ENCODE measurements at regions not wholly inside any gene's neighbourhood (a gene's known extent, or its start where the extent isn't known, plus 50 kb on each side); places are given as distances from the start of the nearest gene placed in this dataset.

DNA sequence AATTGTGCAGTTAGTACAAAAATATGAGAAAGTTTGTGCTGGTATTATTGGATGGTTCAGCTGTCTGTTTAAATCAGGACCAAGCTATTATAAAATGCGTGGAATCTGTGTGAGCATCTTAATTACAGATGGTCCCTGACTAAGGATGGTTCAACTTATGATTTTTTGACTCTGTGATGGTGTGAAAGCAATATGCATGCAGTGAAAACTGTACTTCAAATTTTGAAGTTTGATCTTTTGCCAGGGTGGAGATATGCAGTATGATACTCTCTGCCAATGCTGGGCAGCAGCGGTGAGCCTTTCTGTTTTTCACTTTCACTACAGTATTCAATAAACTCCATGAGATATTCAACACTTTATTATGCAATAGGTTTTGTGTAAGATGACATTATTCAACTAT is 189.3 kb downstream of the CHST1 start:
- no peak for FAIRE-seq
- DNase-seq (ENCODE audit: low spot score) = no peak

GRCh38 chr11:45475173-45475572 is 189.0 kb upstream of the SYT13 start:
- FAIRE-seq (no peak), DNase-seq (ENCODE audit: low spot score) (no peak)

GRCh38 chr11:45473341-45473895 is 187.3 kb upstream of the SYT13 start:
- FAIRE-seq (no peak), DNase-seq (ENCODE audit: low spot score) (no peak)

GRCh38 chr11:45472716-45473317 is 186.7 kb upstream of the SYT13 start:
- FAIRE-seq (no peak), DNase-seq (ENCODE audit: low spot score) (no peak)

GRCh38 chr11:45471266-45471665 is 185.1 kb upstream of the SYT13 start:
- no peak for DNase-seq (ENCODE audit: low spot score)
- FAIRE-seq = no peak

DNA sequence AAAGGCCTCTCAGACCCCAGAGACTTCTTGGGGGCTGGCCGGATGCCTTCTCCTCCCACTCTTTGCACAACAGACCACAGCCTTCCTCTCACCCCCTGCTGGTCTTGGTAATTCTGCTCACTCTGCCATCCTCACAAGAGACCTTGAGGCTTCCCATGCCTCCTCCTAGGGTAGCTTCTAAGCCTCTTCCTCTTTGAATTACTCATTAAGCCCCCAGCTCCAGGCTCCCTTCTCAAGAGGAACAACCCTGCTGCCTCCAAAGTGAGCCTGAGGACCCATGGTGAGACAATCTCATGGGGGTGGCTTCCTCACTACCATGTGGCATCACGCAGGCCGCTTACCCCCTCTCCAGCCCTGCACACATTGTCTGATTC is 184.6 kb upstream of the SYT13 start:
- no peak for DNase-seq (ENCODE audit: low spot score)
- FAIRE-seq = no peak

- no peak for DNase-seq (ENCODE audit: low spot score)
- FAIRE-seq = no peak
Observed at GRCh38 chr11:45470151-45470793, 184.1 kb upstream of the SYT13 start.

GRCh38 chr11:45468267-45468856 is 182.2 kb upstream of the SYT13 start:
- no peak for DNase-seq (ENCODE audit: low spot score)
- no peak for FAIRE-seq

GRCh38 chr11:45463541-45463940 is 177.4 kb upstream of the SYT13 start:
- no peak for FAIRE-seq
- no peak for DNase-seq (ENCODE audit: low spot score)

DNA sequence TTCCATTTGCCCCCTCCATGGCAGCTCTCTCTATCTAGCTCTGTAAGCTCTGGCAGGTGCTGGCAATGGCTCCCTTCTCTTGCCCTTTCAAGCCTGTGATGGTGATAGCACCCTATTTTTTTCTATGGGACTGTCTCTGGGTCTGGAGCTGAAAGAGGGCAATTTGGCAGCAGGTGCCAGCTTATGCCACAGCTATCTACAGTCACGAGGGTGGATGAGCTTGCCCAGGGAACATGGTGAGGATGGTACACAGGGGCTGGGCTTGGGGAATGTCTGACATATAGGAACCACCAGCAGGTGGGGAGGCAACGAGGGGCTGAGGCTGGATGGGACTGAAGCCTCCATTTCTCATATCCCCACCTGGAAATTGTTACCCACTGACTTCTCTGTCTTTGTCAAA is 175.4 kb upstream of the SYT13 start:
- DNase-seq (ENCODE audit: low spot score) (no peak), FAIRE-seq (no peak)

DNA sequence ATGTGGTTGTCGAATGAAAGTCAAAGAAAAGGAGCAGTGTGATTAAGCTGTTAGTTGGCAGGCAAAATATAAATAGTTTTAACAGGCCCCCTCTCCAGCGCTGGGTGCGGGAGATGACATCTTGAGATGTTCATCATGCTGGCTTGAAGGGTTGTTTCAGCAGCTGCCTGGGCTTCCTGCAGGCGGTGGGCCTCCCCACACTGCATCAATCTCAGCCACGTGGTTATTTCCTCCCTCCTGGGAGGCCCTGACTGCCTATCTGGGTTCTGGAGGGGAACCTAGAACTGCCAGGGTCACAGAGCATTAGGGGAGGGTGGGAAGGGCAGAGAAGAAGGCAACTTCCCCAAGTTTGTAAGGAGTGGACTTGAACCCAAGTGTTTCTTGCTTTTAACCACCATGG is 173.3 kb upstream of the SYT13 start:
- no peak for DNase-seq (ENCODE audit: low spot score)
- no peak for FAIRE-seq

GRCh38 chr11:45458269-45458668 is 172.1 kb upstream of the SYT13 start:
- DNase-seq (ENCODE audit: low spot score) (no peak), FAIRE-seq (no peak)

- no peak for FAIRE-seq
Observed at GRCh38 chr11:45457649-45458048, 171.5 kb upstream of the SYT13 start.

GRCh38 chr11:45456686-45457085 is 170.5 kb upstream of the SYT13 start:
- DNase-seq (ENCODE audit: low spot score) = no peak
- no peak for FAIRE-seq

More at GRCh38 chr11:45457649-45458048, 171.5 kb upstream of the SYT13 start:
- DNase-seq (ENCODE audit: low spot score) = no peak

- DNase-seq (ENCODE audit: low spot score) (no peak), FAIRE-seq (no peak)
Observed at GRCh38 chr11:45455536-45455935, 169.4 kb upstream of the SYT13 start.

DNA sequence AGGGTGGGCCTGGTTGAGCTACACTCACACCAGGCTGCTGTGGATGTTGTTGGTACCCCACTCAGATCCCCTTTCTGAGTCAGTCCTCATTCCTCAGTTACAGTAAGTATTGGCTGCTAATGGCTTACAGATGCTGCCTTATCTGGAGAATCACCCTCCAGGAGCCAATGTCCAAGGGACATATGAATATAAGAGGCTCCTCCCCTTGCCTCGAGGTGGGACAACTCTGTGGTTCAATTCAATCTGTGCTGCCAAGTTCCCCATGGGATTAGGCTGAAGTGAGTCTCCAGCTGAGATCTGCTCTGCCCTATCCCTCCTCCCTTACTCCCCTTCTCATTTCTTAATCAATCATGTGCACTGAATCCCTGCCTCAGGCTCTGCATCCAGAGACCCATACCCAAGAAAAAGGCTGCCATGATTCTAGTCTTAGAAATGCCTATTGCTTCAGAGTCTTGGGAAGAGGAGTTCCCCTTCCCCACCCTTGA is 168.8 kb upstream of the SYT13 start:
- no peak for FAIRE-seq
- DNase-seq (ENCODE audit: low spot score) = no peak

GRCh38 chr11:45453721-45454120 is 167.6 kb upstream of the SYT13 start:
- DNase-seq (ENCODE audit: low spot score) (no peak), FAIRE-seq (no peak)

DNA sequence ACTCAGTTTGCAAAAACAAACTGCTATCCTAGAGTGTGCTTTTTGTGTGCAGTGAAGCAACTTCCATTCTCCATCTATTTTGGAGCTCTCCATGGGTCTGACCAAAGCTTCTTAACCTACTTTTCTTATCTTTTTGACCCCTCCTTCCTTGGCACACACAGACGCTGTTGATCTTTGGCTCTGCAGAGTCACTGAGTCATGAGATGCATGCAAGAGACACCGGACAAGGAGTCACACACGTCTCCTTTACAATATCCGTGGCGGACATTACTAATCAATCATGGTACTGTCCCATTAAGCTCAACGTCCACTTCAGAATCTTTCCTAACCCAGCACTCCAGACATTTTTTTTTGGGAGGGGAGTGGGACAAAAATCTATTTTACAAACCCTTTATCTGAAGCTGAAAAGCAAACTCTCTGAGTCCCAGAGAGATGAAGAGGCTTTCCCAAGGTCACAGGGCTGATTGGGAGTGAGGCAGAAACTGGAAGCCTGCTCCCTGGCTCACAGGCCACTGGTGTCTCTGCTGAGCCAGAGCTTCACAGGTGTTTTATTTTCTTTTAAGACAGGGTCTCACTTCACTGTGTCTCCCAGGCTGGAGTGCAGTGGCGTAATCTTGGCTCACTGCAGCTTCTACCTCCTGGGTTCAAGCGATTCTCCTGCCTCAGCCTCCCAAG is 165.8 kb upstream of the SYT13 start:
- DNase-seq (ENCODE audit: low spot score) = no peak
- FAIRE-seq = no peak

DNA sequence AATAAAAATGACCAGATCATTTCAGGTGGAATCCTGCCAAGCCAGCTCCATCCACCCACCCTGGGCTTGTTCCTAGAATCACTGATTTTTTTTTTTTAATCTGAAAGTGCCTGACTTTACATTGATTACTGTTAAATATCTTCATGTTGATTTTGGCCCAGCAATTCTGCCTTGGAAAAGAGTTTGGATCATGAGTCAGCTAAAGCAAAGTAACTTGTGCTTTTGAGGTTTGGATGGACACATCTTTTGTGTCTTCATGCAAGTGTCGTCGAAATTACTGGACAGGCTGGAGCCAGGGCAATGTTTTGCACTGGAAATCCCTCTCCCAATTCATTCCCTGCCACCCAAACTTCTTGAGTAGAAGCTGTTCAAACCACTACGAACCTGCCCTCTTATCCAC is 164.0 kb upstream of the SYT13 start:
- DNase-seq (ENCODE audit: low spot score) (no peak), FAIRE-seq (no peak)

DNA sequence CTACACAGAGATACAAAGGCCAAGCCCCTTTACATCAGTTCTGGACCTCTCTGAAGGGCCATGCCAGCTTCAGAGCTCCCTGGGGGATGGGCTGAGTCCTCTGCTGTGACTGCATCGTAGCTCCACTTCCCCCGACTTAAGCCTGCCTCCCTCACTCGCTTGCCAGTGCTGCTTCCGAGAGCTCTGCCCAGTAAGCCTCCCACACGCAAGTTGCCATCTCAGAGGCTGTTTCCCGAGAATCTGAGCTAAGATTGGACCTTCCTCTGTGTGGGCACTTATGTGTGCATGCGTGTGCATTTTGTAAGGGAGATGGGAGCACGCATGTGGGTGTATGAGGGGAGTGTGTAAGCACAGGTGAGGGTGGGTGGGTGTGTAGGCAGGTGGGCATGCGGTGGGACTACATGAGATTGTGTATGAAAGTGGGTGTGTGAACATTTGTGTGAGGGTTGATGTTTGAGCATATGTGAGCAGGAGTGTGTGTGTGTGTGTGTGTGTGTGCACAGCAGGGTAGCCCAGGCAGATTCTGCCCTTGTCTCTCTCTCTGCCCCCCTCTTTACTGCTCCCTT is 163.0 kb upstream of the SYT13 start:
- DNase-seq (ENCODE audit: low spot score) = no peak
- no peak for FAIRE-seq

DNA sequence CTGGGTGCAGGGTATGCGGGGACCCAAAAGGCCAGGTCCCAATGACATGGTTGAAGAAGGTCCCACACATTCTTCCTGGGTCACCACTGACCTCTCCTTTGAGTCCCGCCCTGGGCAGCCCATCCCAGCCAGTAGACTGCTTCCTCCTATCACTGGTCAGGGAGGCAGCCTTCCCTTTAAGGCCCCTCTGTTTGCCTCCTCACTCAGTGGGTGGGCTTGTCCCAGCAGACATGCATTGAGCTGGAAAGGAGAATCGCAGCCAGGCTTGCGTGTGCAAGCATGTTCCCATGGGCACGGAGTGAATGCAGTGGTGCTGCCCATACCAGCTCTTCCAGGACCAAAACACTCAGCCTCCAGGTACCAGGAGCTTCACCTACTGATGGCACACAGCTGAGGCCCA is 162.4 kb upstream of the SYT13 start:
- FAIRE-seq = no peak
- no peak for DNase-seq (ENCODE audit: low spot score)

DNA sequence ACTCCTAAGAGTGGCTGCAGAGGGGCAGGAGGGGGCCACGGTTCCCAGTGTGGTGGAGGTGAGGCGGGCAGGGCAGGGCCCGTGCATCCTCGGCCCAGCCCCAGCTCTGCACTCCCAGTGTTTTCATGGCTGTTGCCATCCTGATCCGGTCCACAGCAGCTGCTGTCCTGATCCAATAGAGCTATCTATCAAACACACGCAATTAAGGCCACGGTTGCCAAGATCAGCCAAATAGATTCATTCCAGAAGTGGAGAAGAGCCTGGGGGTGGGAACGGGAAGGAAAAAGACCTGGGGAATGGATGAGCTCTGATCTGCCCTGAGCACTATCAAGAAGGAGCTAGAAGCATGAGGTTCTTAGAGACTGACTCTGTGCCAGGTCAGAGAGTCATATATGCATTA is 160.9 kb upstream of the SYT13 start:
- no peak for DNase-seq (ENCODE audit: low spot score)
- FAIRE-seq = no peak

Measured in RCC 7860 (cell line).